GM23338 (cell line): ENCODE measurements at regions not wholly inside any gene's neighbourhood (a gene's known extent, or its start where the extent isn't known, plus 50 kb on each side); places are given as distances from the start of the nearest gene placed in this dataset.

Experiments used
- ATAC-seq: fragments of 200-7000 bp; cut with Tn5 transposase; 3 replicates; pipeline ENCODE4 v1.9.1; 2020
- DNase-seq: peaks from one replicate; pipeline ENCODE4 v3.0.0-alpha.2; 2015; ENCODE audit warnings: low spot score
- H2AFZ ChIP-seq: fragments of 200-600 bp; sonication (generic); 2 replicates; pipeline ENCODE4 v1.8.0; 2016; ENCODE audit warnings: antibody characterized with exemption, mild to moderate bottlenecking, moderate library complexity
- H3F3A ChIP-seq: fragments of 200-600 bp; sonication (generic); replicated peaks from 2 replicates; pipeline ENCODE4 v1.8.0; 2017; ENCODE audit warnings: antibody characterized with exemption, mixed run types, low read depth
- H3K27ac ChIP-seq: fragments of 200-600 bp; sonication (generic); 2 replicates; pipeline ENCODE4 v1.6.1; 2016; ENCODE audit warnings: low read depth
- H3K27me3 ChIP-seq: fragments of 200-600 bp; sonication (generic); 2 replicates; pipeline ENCODE4 v1.8.0; 2016; ENCODE audit warnings: mild to moderate bottlenecking, mixed run types, moderate library complexity; ENCODE audit not compliant: insufficient read depth
- H3K36me3 ChIP-seq: fragments of 200-600 bp; sonication (generic); 2 replicates; pipeline ENCODE4 v1.8.0; 2016; ENCODE audit warnings: mild to moderate bottlenecking; ENCODE audit not compliant: insufficient read depth
- H3K4me1 ChIP-seq: fragments of 200-600 bp; sonication (generic); 2 replicates; pipeline ENCODE4 v1.8.0; 2016; ENCODE audit warnings: mild to moderate bottlenecking, moderate library complexity; ENCODE audit not compliant: insufficient read depth
- H3K4me2 ChIP-seq: fragments of 200-600 bp; sonication (generic); 2 replicates; pipeline ENCODE4 v1.7.1; 2017; ENCODE audit warnings: mixed run types
- H3K4me3 ChIP-seq: fragments of 200-600 bp; sonication (generic); 2 replicates; pipeline ENCODE4 v1.6.1; 2016; ENCODE audit warnings: mixed run types
- H3K79me2 ChIP-seq: fragments of 200-600 bp; sonication (generic); replicated peaks from 2 replicates; pipeline ENCODE4 v1.8.0; 2017; ENCODE audit warnings: mild to moderate bottlenecking; ENCODE audit not compliant: insufficient read depth
- H3K9me2 ChIP-seq: fragments of 200-600 bp; sonication (generic); 2 replicates; pipeline ENCODE4 v1.8.0; 2017; ENCODE audit not compliant: insufficient read depth
- H4K20me1 ChIP-seq: fragments of 200-600 bp; sonication (generic); replicated peaks from 2 replicates; pipeline ENCODE4 v1.8.0; 2017; ENCODE audit warnings: mild to moderate bottlenecking; ENCODE audit not compliant: insufficient read depth
- H3K27ac Mint-ChIP-seq: 2 replicates; pipeline ENCODE4 v1.8.0; 2020; ENCODE audit warnings: inconsistent platforms, mild to moderate bottlenecking, moderate library complexity, mixed read lengths
- H3K27me3 Mint-ChIP-seq: 3 replicates; pipeline ENCODE4 v1.8.0; 2022; ENCODE audit warnings: low read depth, mild to moderate bottlenecking, moderate library complexity, mixed read lengths, inconsistent platforms; ENCODE audit not compliant: insufficient read depth, poor library complexity
- H3K36me3 Mint-ChIP-seq: 3 replicates; pipeline ENCODE4 v1.8.0; 2021; ENCODE audit warnings: low read depth, mild to moderate bottlenecking, inconsistent platforms, moderate library complexity, mixed read lengths
- H3K4me1 Mint-ChIP-seq: 3 replicates; pipeline ENCODE4 v1.8.0; 2020; ENCODE audit warnings: mild to moderate bottlenecking, inconsistent platforms, mixed read lengths
- H3K4me3 Mint-ChIP-seq: 3 replicates; pipeline ENCODE4 v1.8.0; 2021; ENCODE audit warnings: moderate library complexity, mild to moderate bottlenecking, inconsistent platforms, mixed read lengths
- H3K9me3 Mint-ChIP-seq: 3 replicates; pipeline ENCODE4 v1.8.0; 2020; ENCODE audit warnings: moderate library complexity, mild to moderate bottlenecking, inconsistent platforms, mixed read lengths
- CREB1 ChIP-seq: fragments of 250-450 bp; sonication (Bioruptor Pico); IDR thresholded peaks from 2 replicates; pipeline ENCODE4 v1.5.0; 2020; ENCODE audit warnings: low read depth, mild to moderate bottlenecking, moderate library complexity
- CTCF ChIP-seq, 2 experiments: fragments of 200-600 bp in 1 of 2; sonication (generic) in 1 of 2; conservative IDR thresholded peaks; 2 replicates each; pipeline versions ENCODE4 v1.5.1 to v1.6.1; 2016 to 2017; ENCODE audit warnings: antibody characterized with exemption in 2 of 2, low read depth in 2 of 2, mild to moderate bottlenecking in 2 of 2, moderate library complexity in 1 of 2
- EZH2 ChIP-seq: fragments of 200-600 bp; sonication (generic); IDR thresholded peaks from one replicate; pipeline ENCODE4 v1.8.0; 2017; ENCODE audit warnings: antibody characterized with exemption, mild to moderate bottlenecking, low read depth; ENCODE audit not compliant: unreplicated experiment
- JUNB ChIP-seq: IDR thresholded peaks from one replicate; pipeline ENCODE4 v1.6.1; 2016; ENCODE audit warnings: antibody characterized with exemption; ENCODE audit not compliant: unreplicated experiment
- NANOG ChIP-seq: IDR thresholded peaks from 2 replicates; pipeline ENCODE4 v1.6.1; 2016; ENCODE audit warnings: antibody characterized with exemption, borderline replicate concordance
- POLR2AphosphoS5 ChIP-seq: IDR thresholded peaks from 2 replicates; pipeline ENCODE4 v1.6.1; 2016; ENCODE audit warnings: antibody characterized with exemption, low read depth
- REST ChIP-seq: IDR thresholded peaks from one replicate; pipeline ENCODE4 v1.6.1; 2018; ENCODE audit warnings: antibody characterized with exemption; ENCODE audit not compliant: unreplicated experiment
- TF ChIP-seq, protein P1 (sequence below): IDR thresholded peaks from 2 replicates; pipeline ENCODE4 v1.6.1; 2016; ENCODE audit warnings: antibody characterized with exemption

DNA sequence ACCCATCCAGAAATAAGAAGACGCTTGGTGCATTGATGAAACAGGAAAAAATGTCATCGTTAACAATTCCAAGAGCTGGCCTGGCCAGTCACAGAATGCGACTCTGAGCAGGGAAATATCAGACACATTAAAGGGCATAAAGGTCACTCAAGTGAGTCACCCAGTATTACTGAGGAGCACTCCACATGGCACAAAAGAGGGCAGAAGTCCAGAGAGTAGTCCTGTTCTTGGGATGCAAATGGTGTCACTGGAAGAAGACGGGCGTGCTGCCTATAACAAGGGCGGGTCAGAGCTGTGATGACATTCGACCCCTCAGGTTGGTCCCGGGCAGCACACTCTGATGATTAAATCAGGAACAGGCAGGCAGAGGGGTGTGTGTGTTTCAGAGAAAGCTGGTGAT, 720.3 kb downstream of the UQCRFS1 start (continued):
- TF ChIP-seq CTCF (conservative IDR thresholded peaks at IDR 0.05; ENCODE audit: low read depth in 2 of 2): no peak
- TF ChIP-seq REST: no peak

- peaks cover 3% of the 10 kb centered on the region for H3K27me3 Mint-ChIP-seq
- H3K4me1 ChIP-seq: peaks cover 23% of the 10 kb centered on the region
- H2AFZ ChIP-seq: no peak overlapping the region
- H3K27me3 ChIP-seq: no peaks in the 10 kb centered on the region
- DNase-seq (no peak), ATAC-seq (no peak)
- H3K27ac Mint-ChIP-seq: no peak overlapping the region
- no peaks in the 10 kb centered on the region for H3K9me3 Mint-ChIP-seq
- H3K36me3 ChIP-seq: no peaks in the 10 kb centered on the region
- H3K4me1 Mint-ChIP-seq: peaks cover 42% of the 10 kb centered on the region
- no peak overlapping the region for H3K4me3 ChIP-seq
- no peak overlapping the region for H3K4me3 Mint-ChIP-seq
- no peak overlapping the region for H3K27ac ChIP-seq
- H4K20me1 ChIP-seq: no peaks in the 10 kb centered on the region
- H3K4me2 ChIP-seq: no peak overlapping the region
- no peaks in the 10 kb centered on the region for H3K36me3 Mint-ChIP-seq
- H3K79me2 ChIP-seq: no peaks in the 10 kb centered on the region
- no peaks in the 10 kb centered on the region for H3F3A ChIP-seq
- H3K9me2 ChIP-seq: no peaks in the 10 kb centered on the region
- no peak for TF ChIP-seq CTCF (conservative IDR thresholded peaks at IDR 0.05; ENCODE audit: low read depth in 2 of 2)
- TF ChIP-seq JUNB: no peak
- no peak for TF ChIP-seq EZH2
- TF ChIP-seq, protein P1, sequence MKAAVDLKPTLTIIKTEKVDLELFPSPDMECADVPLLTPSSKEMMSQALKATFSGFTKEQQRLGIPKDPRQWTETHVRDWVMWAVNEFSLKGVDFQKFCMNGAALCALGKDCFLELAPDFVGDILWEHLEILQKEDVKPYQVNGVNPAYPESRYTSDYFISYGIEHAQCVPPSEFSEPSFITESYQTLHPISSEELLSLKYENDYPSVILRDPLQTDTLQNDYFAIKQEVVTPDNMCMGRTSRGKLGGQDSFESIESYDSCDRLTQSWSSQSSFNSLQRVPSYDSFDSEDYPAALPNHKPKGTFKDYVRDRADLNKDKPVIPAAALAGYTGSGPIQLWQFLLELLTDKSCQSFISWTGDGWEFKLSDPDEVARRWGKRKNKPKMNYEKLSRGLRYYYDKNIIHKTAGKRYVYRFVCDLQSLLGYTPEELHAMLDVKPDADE: no peak
- TF ChIP-seq CREB1: no peak
- TF ChIP-seq POLR2AphosphoS5: no peak
- no peak for TF ChIP-seq NANOG
- TF ChIP-seq REST: no peak
Observed at GRCh38 chr19:28492201-28492600, 720.8 kb downstream of the UQCRFS1 start.
